SH-SY5Y (cell line): ENCODE measurements at regions not wholly inside any gene's neighbourhood (a gene's known extent, or its start where the extent isn't known, plus 50 kb on each side); places are given as distances from the start of the nearest gene placed in this dataset.

Experiments
- GATA2 ChIP-seq: IDR thresholded peaks from 2 replicates; pipeline ENCODE4 v1.6.1; 2011; ENCODE audit warnings: mild to moderate bottlenecking, low read depth, low read length
- GATA3 ChIP-seq: IDR thresholded peaks from 2 replicates; pipeline ENCODE4 v1.6.1; 2011; ENCODE audit warnings: low read depth, mild to moderate bottlenecking, low read length, moderate library complexity

DNA sequence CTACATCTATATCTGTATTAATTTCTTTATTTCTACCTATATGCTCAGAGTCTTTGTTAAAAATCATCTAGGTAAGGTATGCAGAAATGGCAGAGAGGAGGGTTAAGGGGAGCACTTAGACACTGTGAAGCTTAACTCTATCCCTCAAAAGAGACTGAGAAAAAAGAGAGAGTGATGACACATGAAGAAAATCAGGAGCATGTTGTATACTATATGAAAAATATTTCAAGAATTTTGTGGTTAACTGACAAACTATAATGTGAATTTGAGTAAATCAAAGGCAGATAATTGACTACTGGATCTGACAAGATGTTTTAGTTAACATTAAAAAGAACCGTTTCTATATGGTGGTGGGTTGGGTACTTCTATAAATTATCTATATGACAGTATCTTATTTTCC lies 1814.2 kb upstream of the SEL1L start:
- TF ChIP-seq GATA3, result no peak
- no peak for TF ChIP-seq GATA2

DNA sequence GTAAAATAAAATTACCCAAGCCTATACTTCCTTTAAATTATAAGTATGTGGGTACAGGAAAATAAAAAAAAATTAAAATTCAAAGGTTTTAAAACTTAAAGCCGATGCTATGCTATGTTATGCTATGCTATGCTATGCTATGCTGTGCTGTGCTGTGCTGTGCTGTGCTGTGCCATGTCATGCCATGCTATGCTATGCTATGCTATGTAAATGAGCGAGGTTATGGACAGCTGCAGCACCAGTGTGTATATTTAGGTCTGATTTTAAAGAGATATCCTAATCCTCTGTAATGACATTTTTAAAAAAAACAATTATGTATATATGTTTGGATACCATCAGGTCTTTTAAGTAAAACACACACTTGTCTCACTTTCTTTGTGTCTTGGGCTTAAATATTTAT lies 1822.0 kb upstream of the SEL1L start:
- TF ChIP-seq GATA2 (no peak), GATA3 (no peak)

DNA sequence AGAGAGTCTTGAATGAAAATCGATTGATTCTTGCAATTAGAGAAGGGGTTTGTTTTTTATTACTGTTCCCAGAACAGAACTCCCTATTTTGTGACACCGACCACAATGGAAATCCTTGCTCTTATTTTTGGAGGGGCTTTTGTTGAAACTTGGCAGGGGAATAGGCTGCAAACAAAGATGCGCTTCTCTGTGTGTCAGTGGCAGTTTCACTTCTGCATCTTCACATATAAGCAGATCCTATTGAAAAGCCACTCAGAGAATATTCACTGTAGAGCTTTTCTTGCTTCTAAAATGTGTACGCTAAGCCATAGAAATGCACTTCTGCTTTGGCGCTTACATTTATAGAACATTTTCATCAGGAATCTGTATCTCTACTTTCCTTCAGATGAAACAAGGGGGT lies 1822.4 kb upstream of the SEL1L start:
- no peak for TF ChIP-seq GATA2
- no peak for TF ChIP-seq GATA3

GRCh38 chr14:83372271-83372670 lies 1838.6 kb upstream of the SEL1L start:
- TF ChIP-seq GATA2 (no peak), GATA3 (no peak)

GRCh38 chr14:83379436-83379835 lies 1845.8 kb upstream of the SEL1L start:
- no peak for TF ChIP-seq GATA2
- no peak for TF ChIP-seq GATA3

- no peak for TF ChIP-seq GATA2
- TF ChIP-seq GATA3, result no peak
Observed at GRCh38 chr14:83384253-83384652, 1850.6 kb upstream of the SEL1L start.

DNA sequence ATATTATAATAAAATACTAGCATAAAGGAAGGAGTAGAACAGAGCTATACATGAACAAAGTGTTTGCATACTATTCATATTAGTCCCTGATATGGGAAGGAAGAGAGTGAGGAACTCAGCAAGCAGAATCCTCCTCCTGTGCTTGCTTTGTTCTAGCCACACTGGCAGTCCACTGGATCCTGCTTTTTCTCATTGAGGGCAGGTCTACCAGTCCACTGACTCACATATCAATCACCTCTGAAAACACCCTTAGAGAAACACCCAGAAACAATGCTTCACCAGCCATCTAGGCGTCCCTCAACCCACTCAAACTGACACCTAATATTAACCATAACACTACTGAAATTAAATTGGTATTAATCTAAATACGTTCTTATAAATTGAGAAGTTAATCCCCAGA lies 1861.7 kb upstream of the SEL1L start:
- TF ChIP-seq GATA2, result no peak
- TF ChIP-seq GATA3, result no peak

DNA sequence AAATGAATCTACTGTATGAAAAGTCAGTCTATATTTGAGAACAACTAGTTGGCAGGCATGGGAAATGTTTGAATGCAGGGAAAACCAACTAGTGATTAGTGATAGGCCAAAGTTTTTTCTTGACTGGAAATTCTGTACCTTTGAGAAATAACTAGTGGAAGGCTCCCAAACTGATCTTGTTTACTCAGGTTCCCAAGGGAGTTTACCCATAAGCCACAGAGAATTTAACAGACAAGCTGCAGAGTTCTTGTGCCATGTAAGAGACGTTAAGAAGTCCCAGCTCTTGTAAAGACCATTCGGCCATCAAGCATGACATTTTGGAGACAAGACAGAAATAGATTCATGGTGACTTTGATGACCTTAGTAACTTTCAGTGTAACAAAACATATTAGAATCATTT lies 1882.8 kb upstream of the SEL1L start:
- no peak for TF ChIP-seq GATA2
- TF ChIP-seq GATA3, result no peak

DNA sequence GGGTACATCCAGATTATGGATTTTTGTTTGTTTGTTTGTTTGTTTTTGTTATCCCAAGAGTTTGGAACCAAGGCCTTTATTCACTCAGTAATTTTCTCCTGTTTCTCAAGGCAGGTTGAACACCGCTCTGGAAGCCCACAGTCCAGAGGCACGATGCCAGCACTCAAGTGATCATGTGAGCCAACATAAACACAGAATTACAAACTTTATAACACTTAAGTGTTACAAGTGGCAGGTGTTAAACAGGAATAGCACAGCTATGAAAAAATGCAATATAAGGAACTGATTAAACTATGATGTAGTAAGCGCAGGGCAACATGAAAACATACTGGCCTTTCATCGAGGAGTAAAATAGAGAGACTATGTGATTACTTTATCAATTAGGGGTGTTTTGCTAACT lies 1885.8 kb upstream of the SEL1L start:
- TF ChIP-seq GATA3 (no peak), GATA2 (no peak)

DNA sequence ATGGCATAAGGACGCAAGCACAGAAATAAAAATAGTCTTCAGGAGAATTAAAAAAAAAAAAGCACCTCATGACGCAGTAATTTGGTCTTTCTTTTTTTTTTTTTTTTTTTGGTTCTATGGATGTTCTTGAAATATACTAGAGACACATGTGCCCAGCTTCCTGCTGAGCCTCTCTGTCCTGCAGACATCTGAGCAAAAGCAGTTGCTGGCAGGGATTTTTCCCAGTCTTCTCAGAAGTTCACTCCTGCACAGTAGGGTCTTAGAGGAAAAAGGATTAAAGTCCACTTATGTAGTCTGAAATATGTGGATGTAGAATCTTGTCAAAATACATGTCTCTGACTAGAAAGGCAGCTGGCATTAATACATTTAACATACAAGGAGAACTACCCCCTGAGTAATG lies 1888.1 kb upstream of the SEL1L start:
- TF ChIP-seq GATA3, result no peak
- TF ChIP-seq GATA2, result no peak

DNA sequence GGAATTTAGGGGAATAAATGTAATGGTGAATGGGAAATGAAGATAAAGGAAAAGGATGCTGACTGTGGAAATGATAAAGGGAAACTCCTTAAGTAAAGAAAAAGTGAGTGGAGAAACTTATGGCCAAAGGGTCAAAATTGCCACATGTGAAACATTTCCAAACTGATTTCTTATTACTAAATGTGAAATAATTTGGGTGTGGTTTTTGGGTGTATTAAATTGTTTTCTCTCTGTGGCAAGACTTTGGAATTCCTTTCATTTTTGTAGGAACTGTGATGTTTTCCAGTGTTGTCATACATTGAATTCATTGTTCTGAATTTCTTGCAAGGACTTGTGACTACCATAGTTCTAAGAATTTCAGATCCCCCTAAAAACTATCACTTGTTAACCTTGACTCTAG lies 1891.5 kb upstream of the SEL1L start:
- no peak for TF ChIP-seq GATA2
- TF ChIP-seq GATA3, result no peak

- TF ChIP-seq GATA3 (no peak), GATA2 (no peak)
Observed at GRCh38 chr14:83425706-83426105, 1892.1 kb upstream of the SEL1L start.

DNA sequence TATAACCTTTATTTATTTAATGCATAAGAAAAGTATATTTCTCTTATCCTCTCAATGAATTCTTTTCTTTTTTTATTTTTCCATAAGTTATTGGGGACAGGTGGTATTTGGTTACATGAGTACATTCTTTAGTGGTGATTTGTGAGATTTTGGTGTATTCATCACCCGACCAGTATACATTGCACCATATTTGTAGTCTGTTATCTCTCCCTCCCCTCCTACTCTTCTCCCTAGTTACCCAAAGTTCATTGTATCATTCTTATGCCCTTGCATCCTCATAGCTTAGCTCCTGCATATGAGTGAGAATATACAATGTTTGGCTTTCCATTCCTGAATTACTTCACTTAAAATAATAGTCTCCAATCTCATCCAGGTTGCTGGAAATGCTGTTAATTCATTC lies 1900.0 kb upstream of the SEL1L start:
- TF ChIP-seq GATA2 (no peak), GATA3 (no peak)

DNA sequence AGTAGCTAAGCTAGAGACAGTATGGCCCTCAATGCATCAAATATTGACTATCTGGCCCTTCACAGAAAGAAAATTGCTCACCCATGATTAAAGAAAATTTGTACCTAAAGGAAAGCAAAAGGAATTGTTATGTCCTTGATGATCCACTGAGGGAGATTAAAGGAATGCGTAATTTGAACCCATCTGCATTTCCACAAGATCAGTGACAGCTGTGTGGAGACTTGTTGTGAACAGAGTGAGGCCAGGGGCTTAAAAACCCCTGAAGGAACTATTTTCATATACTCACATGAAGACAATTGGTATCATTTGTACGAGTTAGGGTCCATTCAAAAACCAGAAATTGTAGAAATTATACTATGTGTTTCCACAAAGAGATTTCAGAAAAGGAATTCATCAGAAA lies 1908.1 kb upstream of the SEL1L start:
- no peak for TF ChIP-seq GATA2
- no peak for TF ChIP-seq GATA3

GRCh38 chr14:83455561-83455960 lies 1921.9 kb upstream of the SEL1L start:
- TF ChIP-seq GATA3 (no peak), GATA2 (no peak)

DNA sequence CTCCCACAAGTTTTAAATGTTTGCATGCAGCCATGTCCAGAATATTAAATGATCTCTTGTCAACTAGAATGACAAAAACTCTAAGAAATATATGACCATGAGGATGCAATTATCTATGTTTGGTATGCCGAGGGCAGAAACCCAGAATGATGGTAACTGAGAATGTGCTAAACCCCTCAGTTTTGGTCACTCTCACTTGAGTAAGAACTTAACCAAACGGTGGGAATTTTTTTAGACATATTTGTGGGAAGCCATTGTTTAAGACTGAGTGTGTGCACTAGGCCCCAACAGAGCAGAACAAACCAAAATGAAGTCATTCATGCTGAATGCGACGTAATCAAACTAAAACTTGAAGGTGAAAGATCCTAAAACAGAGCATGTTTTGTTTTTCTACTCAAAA lies 1927.9 kb upstream of the SEL1L start:
- TF ChIP-seq GATA2 (no peak), GATA3 (no peak)
